Keratinocyte (primary cell): ENCODE measurements at regions not wholly inside any gene's neighbourhood (a gene's known extent, or its start where the extent isn't known, plus 50 kb on each side); places are given as distances from the start of the nearest gene placed in this dataset.

ENCODE experiments used
- EZH2 ChIP-seq: IDR thresholded peaks from one replicate; pipeline ENCODE4 v1.6.1; 2012; ENCODE audit warnings: inconsistent platforms, mild to moderate bottlenecking, low read length, moderate library complexity
- TF ChIP-seq, protein P1 (sequence below), 3 experiments: IDR thresholded peaks in 1 of 3; conservative IDR thresholded peaks in 1 of 3; optimal IDR thresholded peaks in 1 of 3; 2 replicates in 2 of 3; 3 replicates in 1 of 3; pipeline versions ENCODE3 to v1.5.1; 2011; ENCODE audit warnings: low read length in 3 of 3, mild to moderate bottlenecking in 3 of 3, moderate library complexity in 2 of 3, control low read depth in 1 of 3, inconsistent platforms in 1 of 3; ENCODE audit not compliant: insufficient read depth in 2 of 3; ENCODE audit errors: extremely low read depth in 1 of 3

DNA sequence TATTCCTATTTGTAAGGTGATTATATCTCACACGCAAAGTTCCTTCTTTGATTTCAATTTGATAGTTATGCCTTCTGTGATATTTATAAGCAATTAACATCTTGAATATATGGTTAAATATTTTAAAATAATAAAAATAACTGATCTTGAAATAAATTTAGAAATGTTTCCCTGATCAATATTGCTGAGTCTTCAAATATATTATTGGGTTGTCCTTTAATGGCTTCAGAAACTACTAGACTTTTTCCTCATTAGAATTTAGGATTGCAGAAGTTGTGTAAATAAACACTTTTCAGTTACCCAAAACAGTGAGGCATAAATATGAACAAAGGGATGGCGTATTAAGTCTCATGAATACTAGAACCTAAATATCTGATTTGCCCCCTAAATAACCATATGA is 252.3 kb upstream of the PRR20A start:
- TF ChIP-seq, protein P1, sequence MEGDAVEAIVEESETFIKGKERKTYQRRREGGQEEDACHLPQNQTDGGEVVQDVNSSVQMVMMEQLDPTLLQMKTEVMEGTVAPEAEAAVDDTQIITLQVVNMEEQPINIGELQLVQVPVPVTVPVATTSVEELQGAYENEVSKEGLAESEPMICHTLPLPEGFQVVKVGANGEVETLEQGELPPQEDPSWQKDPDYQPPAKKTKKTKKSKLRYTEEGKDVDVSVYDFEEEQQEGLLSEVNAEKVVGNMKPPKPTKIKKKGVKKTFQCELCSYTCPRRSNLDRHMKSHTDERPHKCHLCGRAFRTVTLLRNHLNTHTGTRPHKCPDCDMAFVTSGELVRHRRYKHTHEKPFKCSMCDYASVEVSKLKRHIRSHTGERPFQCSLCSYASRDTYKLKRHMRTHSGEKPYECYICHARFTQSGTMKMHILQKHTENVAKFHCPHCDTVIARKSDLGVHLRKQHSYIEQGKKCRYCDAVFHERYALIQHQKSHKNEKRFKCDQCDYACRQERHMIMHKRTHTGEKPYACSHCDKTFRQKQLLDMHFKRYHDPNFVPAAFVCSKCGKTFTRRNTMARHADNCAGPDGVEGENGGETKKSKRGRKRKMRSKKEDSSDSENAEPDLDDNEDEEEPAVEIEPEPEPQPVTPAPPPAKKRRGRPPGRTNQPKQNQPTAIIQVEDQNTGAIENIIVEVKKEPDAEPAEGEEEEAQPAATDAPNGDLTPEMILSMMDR (optimal IDR thresholded peaks at IDR 0.05 in 1 of 3, IDR thresholded peaks at IDR 0.05 in 1 of 3, conservative IDR thresholded peaks at IDR 0.05 in 1 of 3; ENCODE audit: extremely low read depth in 1 of 3, insufficient read depth in 2 of 3, low read length in 3 of 3), result no peak
- no peak for TF ChIP-seq EZH2
